SK-N-SH (cell line): ENCODE measurements at regions not wholly inside any gene's neighbourhood (a gene's known extent, or its start where the extent isn't known, plus 50 kb on each side); places are given as distances from the start of the nearest gene placed in this dataset.

ENCODE experiments used
- CTCF ChIA-PET: fragments of 300-600, 350-600 bp; formaldehyde crosslinking; extraction: SDS; loops from one replicate; lab custom pipeline; 2021; lab: Yijun Ruan, JAX
- POLR2A ChIA-PET: fragments of 350-600 bp; sonication (Branson Sonifier 250); formaldehyde crosslinking; extraction: SDS; loops from one replicate; lab custom pipeline; 2020; ENCODE audit warnings: antibody characterized with exemption, inconsistent platforms; lab: Yijun Ruan, JAX
- DNase-seq: peaks from one replicate; pipeline ENCODE4 v3.0.0; 2012
- H2AFZ ChIP-seq: fragments of 200-600 bp; sonication (generic); 2 replicates; pipeline ENCODE4 v1.8.1; 2016; ENCODE audit warnings: antibody characterized with exemption, mild to moderate bottlenecking, low read depth
- H3F3A ChIP-seq: fragments of 200-600 bp; sonication (generic); replicated peaks from 2 replicates; pipeline ENCODE3; 2016; ENCODE audit warnings: antibody characterized with exemption, mild to moderate bottlenecking; ENCODE audit not compliant: insufficient read depth
- H3K27ac ChIP-seq, 2 experiments: fragments of 200-500 bp in 1 of 2; fragments of 200-600 bp in 1 of 2; sonication (Bioruptor generic) in 1 of 2; sonication (generic), shearing (Covaris generic) in 1 of 2; 2 replicates each; pipeline versions ENCODE4 v1.5.1 to v1.6.1; 2014 to 2016; ENCODE audit warnings: low read depth in 2 of 2, inconsistent platforms in 1 of 2, low read length in 1 of 2, mild to moderate bottlenecking in 1 of 2, mixed read lengths in 1 of 2
- H3K27me3 ChIP-seq: fragments of 200-600 bp; sonication (generic), shearing (Covaris generic); 2 replicates; pipeline ENCODE4 v1.6.1; 2016; ENCODE audit warnings: mixed run types; ENCODE audit not compliant: insufficient read depth
- H3K36me3 ChIP-seq, 2 experiments: fragments of 200-500 bp in 1 of 2; fragments of 200-600 bp in 1 of 2; sonication (Bioruptor generic) in 1 of 2; sonication (generic) in 1 of 2; replicated peaks in 1 of 2; 2 replicates each; pipeline versions ENCODE3 to v1.5.1; 2014 to 2016; ENCODE audit warnings: low read length in 1 of 2, mild to moderate bottlenecking in 1 of 2; ENCODE audit not compliant: insufficient read depth in 2 of 2, control insufficient read depth in 1 of 2
- H3K4me1 ChIP-seq, 2 experiments: fragments of 200-500 bp in 1 of 2; fragments of 200-600 bp in 1 of 2; sonication (Bioruptor generic) in 1 of 2; sonication (generic), shearing (Covaris generic) in 1 of 2; 2 replicates each; pipeline versions ENCODE4 v1.5.1 to v1.6.1; 2014 to 2016; ENCODE audit warnings: low read depth in 1 of 2, low read length in 1 of 2, mixed run types in 1 of 2; ENCODE audit not compliant: insufficient read depth in 2 of 2, control insufficient read depth in 1 of 2
- H3K4me2 ChIP-seq: fragments of 200-600 bp; sonication (generic), shearing (Covaris generic); 2 replicates; pipeline ENCODE4 v1.6.1; 2017; ENCODE audit warnings: mixed run types
- H3K4me3 ChIP-seq, 2 experiments: fragments of 200-500 bp in 1 of 2; fragments of 200-600 bp in 1 of 2; sonication (Bioruptor generic) in 1 of 2; sonication (generic), shearing (Covaris generic) in 1 of 2; 2 replicates each; pipeline versions ENCODE4 v1.5.1 to v1.8.1; 2014 to 2016; ENCODE audit warnings: low read depth in 2 of 2, inconsistent platforms in 1 of 2, low read length in 1 of 2, mild to moderate bottlenecking in 1 of 2, mixed read lengths in 1 of 2, moderate library complexity in 1 of 2
- H3K79me2 ChIP-seq: fragments of 200-600 bp; sonication (generic); 2 replicates; pipeline ENCODE4 v1.8.1; 2017; ENCODE audit warnings: mild to moderate bottlenecking; ENCODE audit not compliant: insufficient read depth
- H3K9ac ChIP-seq: fragments of 200-600 bp; sonication (generic); 2 replicates; pipeline ENCODE4 v1.6.1; 2017; ENCODE audit warnings: mixed run types
- H3K9me2 ChIP-seq: fragments of 200-600 bp; sonication (generic); 2 replicates; pipeline ENCODE4 v1.6.1; 2017; ENCODE audit warnings: mixed run types
- H3K9me3 ChIP-seq: fragments of 200-600 bp; sonication (generic); 2 replicates; pipeline ENCODE4 v1.6.1; 2017; ENCODE audit warnings: mixed run types, mild to moderate bottlenecking, moderate library complexity
- H4K20me1 ChIP-seq: fragments of 200-600 bp; sonication (generic); 2 replicates; pipeline ENCODE4 v1.6.1; 2017; ENCODE audit warnings: mild to moderate bottlenecking, mixed run types; ENCODE audit not compliant: insufficient read depth
- CHD2 ChIP-seq: fragments of 150-350 bp; IDR thresholded peaks from 2 replicates; pipeline ENCODE4 v1.6.1; 2018; ENCODE audit warnings: low read length; ENCODE audit not compliant: partially characterized antibody
- ELF1 ChIP-seq: IDR thresholded peaks from 2 replicates; pipeline ENCODE4 v1.4.0; 2012
- EP300 ChIP-seq, 2 experiments: IDR thresholded peaks; 2 replicates each; pipeline versions ENCODE4 v1.4.0 to v1.6.1; 2012; ENCODE audit warnings: borderline replicate concordance in 1 of 2, low read depth in 1 of 2, low read length in 1 of 2
- EZH2phosphoT487 ChIP-seq: fragments of 200-600 bp; sonication (generic); IDR thresholded peaks from 2 replicates; pipeline ENCODE4 v1.6.1; 2017; ENCODE audit warnings: low read depth, mixed run types, mild to moderate bottlenecking, antibody characterized with exemption, moderate library complexity, borderline replicate concordance
- FOXJ3 ChIP-seq: sonication (generic); formaldehyde crosslinking; IDR thresholded peaks from 2 replicates; pipeline ENCODE4 v1.5.1; 2020; ENCODE audit warnings: mild to moderate bottlenecking, missing genetic modification reagents
- FOXM1 ChIP-seq: IDR thresholded peaks from 2 replicates; pipeline ENCODE4 v1.4.0; 2012; ENCODE audit warnings: low read depth, mild to moderate bottlenecking
- GABPA ChIP-seq: IDR thresholded peaks from 2 replicates; pipeline ENCODE4 v1.4.0; 2012; ENCODE audit warnings: low read depth, mild to moderate bottlenecking
- GATA2 ChIP-seq: sonication (generic); formaldehyde crosslinking; IDR thresholded peaks from 2 replicates; pipeline ENCODE4 v1.5.0; 2020; ENCODE audit warnings: mild to moderate bottlenecking, missing genetic modification reagents
- JUND ChIP-seq: IDR thresholded peaks from 2 replicates; pipeline ENCODE4 v1.4.0; 2012
- MEF2A ChIP-seq: IDR thresholded peaks from 2 replicates; pipeline ENCODE4 v1.4.0; 2012; ENCODE audit warnings: low read depth, borderline replicate concordance
- MXI1 ChIP-seq: IDR thresholded peaks from 2 replicates; pipeline ENCODE4 v1.6.1; 2012; ENCODE audit warnings: mild to moderate bottlenecking, low read depth, low read length, improper control_type of control experiment
- NFIC ChIP-seq: IDR thresholded peaks from 2 replicates; pipeline ENCODE4 v1.4.0; 2012; ENCODE audit warnings: borderline replicate concordance
- RAD21 ChIP-seq: IDR thresholded peaks from 2 replicates; pipeline ENCODE4 v1.6.1; 2012; ENCODE audit warnings: mild to moderate bottlenecking, low read length
- RCOR1 ChIP-seq: fragments of 150-350 bp; IDR thresholded peaks from 2 replicates; pipeline ENCODE4 v1.6.1; 2017; ENCODE audit warnings: antibody characterized with exemption, low read length
- RFX5 ChIP-seq: IDR thresholded peaks from 2 replicates; pipeline ENCODE4 v1.6.1; 2012; ENCODE audit warnings: mild to moderate bottlenecking, improper control_type of control experiment, low read length
- RXRA ChIP-seq: IDR thresholded peaks from 2 replicates; pipeline ENCODE4 v1.4.0; 2012; ENCODE audit warnings: low read depth, mild to moderate bottlenecking, borderline replicate concordance
- SIN3A ChIP-seq: IDR thresholded peaks from 2 replicates; pipeline ENCODE4 v1.6.1; 2012; ENCODE audit warnings: low read depth, mild to moderate bottlenecking, low read length, moderate library complexity, borderline replicate concordance
- TCF12 ChIP-seq: IDR thresholded peaks from 2 replicates; pipeline ENCODE4 v1.4.0; 2012
- TEAD4 ChIP-seq: IDR thresholded peaks from 2 replicates; pipeline ENCODE4 v1.4.0; 2012; ENCODE audit warnings: mild to moderate bottlenecking, borderline replicate concordance; ENCODE audit not compliant: insufficient read depth
- WGBS: methylation state at CpG from one replicate; pipeline ENCODE4 v1.1.6; 2017; ENCODE audit warnings: low lambda C conversion rate; 5-methylcytosine and 5-hydroxymethylcytosine counted together
- TF ChIP-seq, protein P1 (sequence below): fragments of 150-350 bp; IDR thresholded peaks from 2 replicates; pipeline ENCODE4 v1.6.1; 2017; ENCODE audit warnings: antibody characterized with exemption, low read length, low read depth, borderline replicate concordance
- TF ChIP-seq, protein P2 (sequence below): IDR thresholded peaks from 2 replicates; pipeline ENCODE4 v1.4.0; 2012; ENCODE audit warnings: low read depth, borderline replicate concordance

DNA sequence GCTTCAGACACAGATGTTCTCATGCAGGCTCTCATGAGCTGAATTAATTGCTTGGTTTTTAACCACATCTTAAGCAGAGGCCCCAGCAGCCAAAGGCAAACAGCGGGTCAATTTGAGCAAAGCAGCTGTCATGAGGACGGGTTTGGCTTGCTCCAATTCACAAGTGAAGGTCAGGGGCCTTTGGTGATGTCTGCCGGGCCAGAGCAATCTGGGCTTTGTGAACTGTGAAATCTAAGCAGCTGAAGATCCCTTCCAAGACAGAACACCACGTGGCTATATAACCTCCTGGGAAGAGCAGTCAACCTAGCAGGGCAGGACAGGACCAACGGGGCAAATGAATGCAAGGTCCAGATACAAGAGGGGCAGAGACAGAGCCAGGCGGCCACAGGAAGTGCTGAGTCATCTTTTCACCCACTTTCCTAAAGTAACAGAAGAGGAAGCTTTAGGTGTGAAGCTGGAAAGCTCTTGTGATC lies 187.3 kb upstream of the B3GAT1 start:
- H3K4me1 ChIP-seq = no peaks in the 10 kb centered on the region
- H4K20me1 ChIP-seq = no peaks in the 10 kb centered on the region
- H2AFZ ChIP-seq = no peak overlapping the region
- H3K79me2 ChIP-seq = no peaks in the 10 kb centered on the region
- H3K4me3 ChIP-seq = no peak overlapping the region
- H3K4me2 ChIP-seq = no peak overlapping the region
- 27% methylated on average over 6 of the region's 6 CpGs for WGBS
- H3F3A ChIP-seq = no peaks in the 10 kb centered on the region
- H3K9me3 ChIP-seq = 0 out of 2 replicates have a peak, but pooled peaks cover 4% of the 10 kb centered on the region
- H3K9me2 ChIP-seq = no peaks in the 10 kb centered on the region
- no peaks in the 10 kb centered on the region for H3K36me3 ChIP-seq
- no peak for DNase-seq
- ChIA-PET POLR2A (no interaction called here), CTCF (no interaction called here)
- TF ChIP-seq GATA2 (CRISPR knock-in tag) = no peak
- TF ChIP-seq GABPA = no peak
- TF ChIP-seq, protein P1, sequence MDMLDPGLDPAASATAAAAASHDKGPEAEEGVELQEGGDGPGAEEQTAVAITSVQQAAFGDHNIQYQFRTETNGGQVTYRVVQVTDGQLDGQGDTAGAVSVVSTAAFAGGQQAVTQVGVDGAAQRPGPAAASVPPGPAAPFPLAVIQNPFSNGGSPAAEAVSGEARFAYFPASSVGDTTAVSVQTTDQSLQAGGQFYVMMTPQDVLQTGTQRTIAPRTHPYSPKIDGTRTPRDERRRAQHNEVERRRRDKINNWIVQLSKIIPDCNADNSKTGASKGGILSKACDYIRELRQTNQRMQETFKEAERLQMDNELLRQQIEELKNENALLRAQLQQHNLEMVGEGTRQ = no peak
- no peak overlapping the region for H3K9ac ChIP-seq
- H3K27ac ChIP-seq = no peak overlapping the region
- no peaks in the 10 kb centered on the region for H3K27me3 ChIP-seq

DNA sequence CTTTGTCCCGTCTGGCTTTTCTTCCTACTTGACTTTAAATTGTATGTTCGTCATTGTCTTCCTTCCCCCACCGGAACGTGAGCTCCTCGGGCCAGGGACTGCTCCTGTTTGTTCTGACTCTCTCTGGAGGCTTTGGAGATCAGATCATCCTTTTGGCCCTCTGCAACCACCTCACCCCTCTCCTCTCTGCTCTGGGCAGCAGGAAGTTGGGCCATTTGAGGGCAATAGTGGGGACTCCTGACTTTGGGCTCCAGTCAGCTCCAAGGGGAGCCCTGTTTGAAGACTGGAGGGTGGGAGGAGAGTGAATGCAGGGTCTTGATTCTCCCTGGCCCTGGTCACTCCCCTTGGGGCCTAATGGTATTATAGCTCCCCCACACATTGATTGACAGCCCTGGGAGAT lies 186.3 kb upstream of the B3GAT1 start:
- Histone ChIP-seq H3K9me2 (no peaks in the 10 kb centered on the region), H3K4me2 (no peak overlapping the region), H3F3A (no peaks in the 10 kb centered on the region), H4K20me1 (no peaks in the 10 kb centered on the region), H3K9me3 (0 out of 2 replicates have a peak, but pooled peaks cover 4% of the 10 kb centered on the region), H3K9ac (no peak overlapping the region), H3K4me1 (no peaks in the 10 kb centered on the region), H3K27ac (no peak overlapping the region), H3K36me3 (no peaks in the 10 kb centered on the region), H2AFZ (no peak overlapping the region), H3K79me2 (no peaks in the 10 kb centered on the region), H3K27me3 (no peaks in the 10 kb centered on the region)
- ChIA-PET CTCF (interaction anchor here (1.3 kb wide), 1 partner anchor 19 kb away, joined by 3 read pairs; no protein-coding TSS in a partner anchor), POLR2A (no interaction called here)
- WGBS = 24% methylated on average over 5 of the region's 5 CpGs
- DNase-seq = no peak
- no peak for TF ChIP-seq MEF2A
- TF ChIP-seq RCOR1 = no peak
- TF ChIP-seq, protein P2, sequence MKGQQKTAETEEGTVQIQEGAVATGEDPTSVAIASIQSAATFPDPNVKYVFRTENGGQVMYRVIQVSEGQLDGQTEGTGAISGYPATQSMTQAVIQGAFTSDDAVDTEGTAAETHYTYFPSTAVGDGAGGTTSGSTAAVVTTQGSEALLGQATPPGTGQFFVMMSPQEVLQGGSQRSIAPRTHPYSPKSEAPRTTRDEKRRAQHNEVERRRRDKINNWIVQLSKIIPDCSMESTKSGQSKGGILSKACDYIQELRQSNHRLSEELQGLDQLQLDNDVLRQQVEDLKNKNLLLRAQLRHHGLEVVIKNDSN = no peak
- no peak for TF ChIP-seq MXI1
- no peak for TF ChIP-seq RAD21
- no peak for TF ChIP-seq NFIC
- TF ChIP-seq RFX5 = no peak
- no peak for TF ChIP-seq EZH2phosphoT487
- TF ChIP-seq, all 33 proteins: peak for 0
- no peak overlapping the region for H3K4me3 ChIP-seq

DNA sequence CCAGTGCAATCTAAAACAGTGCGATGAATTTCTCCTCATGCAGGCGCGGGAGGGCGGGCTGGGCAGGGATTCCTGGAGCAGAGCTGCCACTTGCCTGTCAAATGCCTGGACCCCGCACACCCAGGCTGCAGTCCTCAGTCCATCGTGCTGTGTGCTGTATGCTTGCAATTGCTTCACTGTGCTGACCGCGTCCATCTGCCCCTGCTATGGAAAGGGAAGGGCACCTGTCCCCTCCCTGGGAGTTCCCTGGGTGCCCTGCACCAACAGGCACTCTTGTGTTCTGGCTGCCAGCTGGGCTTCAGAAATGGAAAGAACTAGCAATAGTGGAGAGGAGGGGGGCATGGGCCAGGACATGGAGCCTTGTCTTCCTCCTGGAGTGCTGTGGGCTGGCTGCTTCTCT lies 185.4 kb upstream of the B3GAT1 start:
- Histone ChIP-seq H3K27me3 (no peaks in the 10 kb centered on the region), H3K9me2 (no peaks in the 10 kb centered on the region), H3K9me3 (0 out of 2 replicates have a peak, but pooled peaks cover 4% of the 10 kb centered on the region), H3K36me3 (no peaks in the 10 kb centered on the region), H2AFZ (no peak overlapping the region), H3K4me1 (no peaks in the 10 kb centered on the region), H3K79me2 (no peaks in the 10 kb centered on the region), H4K20me1 (no peaks in the 10 kb centered on the region), H3K4me3 (no peak overlapping the region), H3K27ac (no peak overlapping the region), H3K9ac (no peak overlapping the region), H3K4me2 (no peak overlapping the region), H3F3A (no peaks in the 10 kb centered on the region)
- POLR2A ChIA-PET = no interaction called here
- CTCF ChIA-PET = interaction anchor here (0.9 to 1.3 kb wide), 2 partner anchors 11 to 18 kb away, joined by 3 read pairs; no protein-coding TSS in a partner anchor
- DNase-seq = no peak
- 71% methylated on average over 6 of the region's 8 CpGs for WGBS
- no peak for TF ChIP-seq ELF1
- no peak for TF ChIP-seq RXRA
- no peak for TF ChIP-seq RCOR1
- no peak for TF ChIP-seq SIN3A
- TF ChIP-seq CHD2 = no peak
- TF ChIP-seq, protein P2 = no peak
- no peak for TF ChIP-seq JUND
- no peak for TF ChIP-seq RAD21
- TF ChIP-seq, protein P1 = no peak
- no peak for TF ChIP-seq FOXJ3 (CRISPR knock-in tag)
- TF ChIP-seq TEAD4 = no peak
- no peak for TF ChIP-seq TCF12
- TF ChIP-seq FOXM1 = no peak
- no peak for TF ChIP-seq EP300 (IDR thresholded peaks at IDR 0.05; ENCODE audit: borderline replicate concordance in 1 of 2, low read depth in 1 of 2, low read length in 1 of 2)
